Astrocyte of the spinal cord (primary cell): ENCODE measurements at regions not wholly inside any gene's neighbourhood (a gene's known extent, or its start where the extent isn't known, plus 50 kb on each side); places are given as distances from the start of the nearest gene placed in this dataset.

Experiments
- DNase-seq: peaks from one replicate; pipeline ENCODE4 v3.0.0; 2011; ENCODE audit warnings: low read depth, low spot score
- H3K4me3 ChIP-seq: 2 replicates; pipeline ENCODE4 v1.5.1; 2011; ENCODE audit warnings: low read depth, mild to moderate bottlenecking, low read length, moderate library complexity
- CTCF ChIP-seq: IDR thresholded peaks from 2 replicates; pipeline ENCODE4 v1.5.1; 2012; ENCODE audit warnings: low read depth, mild to moderate bottlenecking, low read length, inconsistent platforms
- in situ Hi-C: cut with HindIII; loops from 2 replicates; pipeline ENCODE4 v1.10.0; 2017; ENCODE audit warnings: low sequenced_read_pairs

GRCh38 chr22:49204599-49205482 is 622.8 kb downstream of the BRD1 start:
- DNase-seq: no peak
- no peak overlapping the region for H3K4me3 ChIP-seq
- in situ Hi-C loops: no loop called here
- no peak for TF ChIP-seq CTCF

DNA sequence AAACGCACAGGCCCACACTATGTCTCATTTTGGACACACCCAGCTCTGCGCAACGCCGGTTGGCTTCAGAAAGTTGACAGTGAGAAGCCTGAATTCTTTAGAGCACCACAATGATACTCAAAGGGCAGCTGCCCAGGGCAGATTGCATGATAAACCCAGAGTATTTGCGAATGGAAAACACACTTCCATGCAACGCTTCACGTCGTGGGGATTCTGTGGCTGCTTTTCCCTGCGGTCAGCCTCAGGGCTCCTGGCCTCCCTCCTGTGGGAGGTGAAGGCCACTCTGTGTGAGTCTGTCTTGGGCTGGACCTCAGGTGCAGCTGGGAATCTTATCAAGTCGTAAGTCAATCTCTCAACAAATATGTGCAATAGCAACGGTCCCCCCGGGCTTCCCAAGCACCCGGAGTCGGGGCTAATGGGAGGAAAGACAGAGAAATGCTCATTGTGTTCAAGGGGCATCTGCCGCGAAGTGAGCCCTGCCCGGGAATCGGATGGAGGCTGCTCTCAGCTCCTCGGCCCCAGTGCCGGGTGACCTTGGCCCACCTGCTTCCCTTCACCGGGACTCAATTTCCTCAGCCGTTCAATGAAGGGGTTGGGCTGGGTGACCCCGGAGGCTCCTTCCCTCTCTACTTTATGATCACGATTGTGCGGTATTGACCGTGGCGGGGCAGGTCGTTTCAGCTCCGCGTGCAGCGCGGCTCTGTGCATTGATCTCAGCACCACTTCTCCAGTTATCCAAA is 623.6 kb downstream of the BRD1 start:
- no peak overlapping the region for H3K4me3 ChIP-seq
- in situ Hi-C loops: no loop called here
- TF ChIP-seq CTCF: no peak
- no peak for DNase-seq

DNA sequence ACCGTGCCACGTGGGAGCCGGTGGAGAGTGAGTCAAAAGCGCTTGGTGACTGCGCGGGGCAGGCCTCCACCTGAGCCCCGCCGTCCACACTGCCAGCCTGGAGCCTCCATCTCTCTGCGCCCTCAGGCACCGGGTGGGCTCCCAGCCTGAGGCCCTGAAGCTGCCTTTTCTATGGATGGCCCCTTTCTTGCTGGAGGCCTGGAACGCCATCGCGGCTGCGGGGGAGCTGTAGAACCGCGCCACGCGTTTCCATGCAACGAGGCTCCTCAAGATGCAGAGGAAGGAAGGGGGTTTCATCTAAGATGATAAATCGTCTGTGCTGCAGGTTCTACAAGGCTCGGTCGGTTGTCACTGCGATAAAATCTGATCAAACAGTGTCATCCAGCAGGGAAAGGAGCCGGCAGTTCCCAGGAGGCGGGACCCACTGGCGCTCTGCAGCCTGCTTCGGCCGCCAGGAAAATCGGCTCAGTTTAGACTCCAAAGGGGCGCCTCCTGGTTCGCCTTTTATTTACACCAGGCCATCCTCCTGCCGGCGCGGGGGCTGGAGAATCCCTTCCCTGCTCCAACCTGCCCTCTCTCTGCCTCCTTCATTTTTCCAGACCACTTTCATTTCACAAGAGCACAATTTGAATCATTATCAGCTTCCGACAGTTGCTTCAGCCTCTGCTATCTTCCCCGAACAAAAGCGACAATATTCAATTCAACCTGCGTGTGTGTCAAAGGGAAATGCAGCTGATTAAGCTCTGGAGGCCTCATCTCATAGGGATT is 624.4 kb downstream of the BRD1 start:
- no peak for TF ChIP-seq CTCF
- no peak overlapping the region for H3K4me3 ChIP-seq
- in situ Hi-C loops: no loop called here
- no peak for DNase-seq

DNA sequence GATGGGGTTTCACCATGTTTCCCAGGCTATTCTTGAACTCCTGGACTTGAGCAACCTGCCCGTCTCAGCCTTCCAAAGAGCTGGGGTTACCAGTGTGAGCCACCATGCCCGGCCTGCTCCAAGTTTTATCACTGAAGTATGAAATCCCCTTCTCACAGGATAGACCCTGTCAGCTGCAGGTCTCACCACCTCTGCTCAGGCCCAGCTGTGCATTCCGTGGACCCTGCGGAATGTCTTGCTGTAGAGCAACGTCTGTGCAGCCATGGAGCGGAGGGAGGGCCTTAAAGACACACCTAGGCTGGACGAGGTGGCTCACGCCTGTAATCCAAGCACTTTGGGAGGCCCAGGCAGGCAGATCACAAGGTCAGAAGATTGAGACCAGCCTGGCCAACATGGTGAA is 625.4 kb downstream of the BRD1 start:
- DNase-seq: no peak
- TF ChIP-seq CTCF: no peak
- in situ Hi-C loops: no loop called here
- H3K4me3 ChIP-seq: no peak overlapping the region

DNA sequence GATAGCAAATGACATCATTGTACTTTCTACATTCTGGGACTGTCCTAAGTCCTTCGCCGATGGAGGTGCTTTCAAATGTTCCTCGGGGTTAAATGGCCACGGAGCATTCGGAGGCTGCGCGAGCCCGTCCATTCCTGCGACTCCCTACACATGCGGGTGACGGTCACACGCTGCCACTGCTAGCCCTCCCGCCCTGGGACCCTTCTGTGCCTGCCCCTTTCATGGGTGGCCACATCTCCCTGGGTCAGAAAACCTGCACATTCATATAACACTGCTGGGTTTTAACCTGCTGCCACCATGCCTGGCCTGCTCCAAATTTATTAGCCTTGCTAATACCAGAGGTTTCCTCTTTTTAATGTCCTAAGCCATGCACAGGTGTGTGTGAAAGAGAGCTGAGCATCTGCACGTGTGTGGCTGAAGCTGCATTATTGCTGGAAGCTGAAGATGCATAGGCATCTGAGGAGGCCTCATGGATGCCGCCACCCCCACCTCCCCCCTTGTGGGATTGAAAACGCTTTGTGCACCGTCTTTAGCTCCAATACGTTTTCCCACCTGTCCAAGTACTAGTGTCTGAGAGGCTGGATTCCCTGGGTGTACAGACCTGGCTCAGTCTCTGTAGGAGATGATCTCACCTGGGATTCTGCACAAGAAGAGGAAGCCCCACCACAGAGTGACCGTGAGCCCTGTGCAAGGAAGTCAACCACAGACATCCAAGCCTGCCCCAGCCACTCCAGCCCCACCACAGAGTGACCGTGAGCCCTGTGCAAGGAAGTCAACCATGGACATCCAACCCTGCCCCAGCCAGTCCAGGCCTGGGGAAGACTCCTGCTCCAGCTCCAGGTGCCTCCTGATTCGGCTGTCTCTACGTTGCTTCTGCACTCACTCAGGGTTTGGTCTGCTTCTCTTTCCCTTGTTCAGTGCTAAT is 626.4 kb downstream of the BRD1 start:
- in situ Hi-C loops: no loop called here
- TF ChIP-seq CTCF: no peak
- no peak for DNase-seq
- no peak overlapping the region for H3K4me3 ChIP-seq
